WTC11 (cell line): ENCODE measurements at regions not wholly inside any gene's neighbourhood (a gene's known extent, or its start where the extent isn't known, plus 50 kb on each side); places are given as distances from the start of the nearest gene placed in this dataset.

Experiments used
- ATAC-seq: fragments of 200-7000 bp; cut with Tn5 transposase; 2 replicates; pipeline ENCODE4 v1.10.0; 2021; ENCODE audit warnings: mild to moderate bottlenecking, moderate library complexity
- CTCF ChIA-PET: fragments of 300-600 bp; sonication (Branson Sonifier 250); formaldehyde crosslinking; loops from one replicate; lab custom pipeline; 2021; ENCODE audit warnings: antibody characterized with exemption; lab: Charles Lee
- POLR2A ChIA-PET: fragments of 350-600 bp; sonication (Branson Sonifier 250); formaldehyde crosslinking; loops from one replicate; lab custom pipeline; 2021; ENCODE audit warnings: antibody characterized with exemption; lab: Charles Lee
- DNase-seq: peaks from one replicate; pipeline ENCODE4 v3.0.0; 2021; ENCODE audit warnings: low spot score
- H3K27ac Mint-ChIP-seq: 2 replicates; pipeline ENCODE4 v1.8.0; 2021; ENCODE audit warnings: mixed read lengths
- H3K27me3 Mint-ChIP-seq: 2 replicates; pipeline ENCODE4 v1.8.0; 2021; ENCODE audit warnings: low read depth, mild to moderate bottlenecking, moderate library complexity, mixed read lengths
- H3K36me3 Mint-ChIP-seq: 2 replicates; pipeline ENCODE4 v1.8.0; 2021; ENCODE audit warnings: mixed read lengths
- H3K4me1 Mint-ChIP-seq: 2 replicates; pipeline ENCODE4 v1.8.0; 2022; ENCODE audit warnings: mixed read lengths
- H3K4me3 Mint-ChIP-seq: 2 replicates; pipeline ENCODE4 v1.8.0; 2021; ENCODE audit warnings: mild to moderate bottlenecking, moderate library complexity, mixed read lengths
- H3K9me3 Mint-ChIP-seq: 2 replicates; pipeline ENCODE4 v1.8.0; 2021; ENCODE audit warnings: mixed read lengths
- ELF4 ChIP-seq: sonication (generic); formaldehyde crosslinking; IDR thresholded peaks from 2 replicates; pipeline ENCODE4 v1.8.1; 2022; ENCODE audit warnings: low read depth, mild to moderate bottlenecking, moderate library complexity, missing genetic modification reagents
- FOXJ3 ChIP-seq: sonication (generic); formaldehyde crosslinking; IDR thresholded peaks from 2 replicates; pipeline ENCODE4 v1.9.0; 2021; ENCODE audit warnings: missing genetic modification reagents, mild to moderate bottlenecking, borderline replicate concordance
- HMGA2 ChIP-seq: fragments of 250-450 bp; sonication (Bioruptor Pico); IDR thresholded peaks from 2 replicates; pipeline ENCODE4 v1.4.0; 2021; ENCODE audit warnings: mild to moderate bottlenecking, moderate library complexity
- JUN ChIP-seq: sonication (generic); formaldehyde crosslinking; IDR thresholded peaks from 2 replicates; pipeline ENCODE4 v1.8.0; 2023; ENCODE audit warnings: mild to moderate bottlenecking, missing genetic modification reagents
- NR2C2 ChIP-seq: sonication (generic); formaldehyde crosslinking; IDR thresholded peaks from 2 replicates; pipeline ENCODE4 v1.8.0; 2022; ENCODE audit warnings: mild to moderate bottlenecking, missing genetic modification reagents
- PRRX2 ChIP-seq: fragments of 250-450 bp; sonication (Bioruptor Pico); IDR thresholded peaks from 2 replicates; pipeline ENCODE4 v1.8.0; 2021; ENCODE audit warnings: mild to moderate bottlenecking
- SMAD4 ChIP-seq: sonication (generic); formaldehyde crosslinking; IDR thresholded peaks from 2 replicates; pipeline ENCODE4 v1.8.0; 2022; ENCODE audit warnings: mild to moderate bottlenecking, missing genetic modification reagents
- SOX15 ChIP-seq: fragments of 250-450 bp; sonication (Bioruptor Pico); IDR thresholded peaks from 2 replicates; pipeline ENCODE4 v1.9.0; 2021; ENCODE audit warnings: mild to moderate bottlenecking
- TCF7 ChIP-seq: sonication (generic); formaldehyde crosslinking; IDR thresholded peaks from 2 replicates; pipeline ENCODE4 v1.8.0; 2022; ENCODE audit warnings: mild to moderate bottlenecking, low read depth, missing genetic modification reagents, moderate library complexity
- TEAD4 ChIP-seq: sonication (generic); formaldehyde crosslinking; IDR thresholded peaks from 2 replicates; pipeline ENCODE4 v1.8.0; 2022; ENCODE audit warnings: mild to moderate bottlenecking, missing genetic modification reagents
- ZNF121 ChIP-seq: sonication (generic); formaldehyde crosslinking; IDR thresholded peaks from 2 replicates; pipeline ENCODE4 v1.8.0; 2023; ENCODE audit warnings: missing genetic modification reagents
- TF ChIP-seq, protein P1 (sequence below): fragments of 250-450 bp; sonication (Bioruptor Pico); IDR thresholded peaks from 2 replicates; pipeline ENCODE4 v1.9.0; 2021; ENCODE audit warnings: moderate library complexity, mild to moderate bottlenecking, inconsistent platforms, borderline replicate concordance
- TF ChIP-seq, protein P2 (sequence below): sonication (generic); formaldehyde crosslinking; IDR thresholded peaks from 2 replicates; pipeline ENCODE4 v1.8.0; 2022; ENCODE audit warnings: mild to moderate bottlenecking, missing genetic modification reagents
- TF ChIP-seq, protein P3 (sequence below): fragments of 200-600 bp; IDR thresholded peaks from 2 replicates; pipeline ENCODE4 v1.8.0; 2022; ENCODE audit warnings: antibody characterized with exemption
- TF ChIP-seq, protein P4 (sequence below): sonication (generic); formaldehyde crosslinking; IDR thresholded peaks from 2 replicates; pipeline ENCODE4 v1.8.1; 2022; ENCODE audit warnings: low read depth, mild to moderate bottlenecking, moderate library complexity, missing genetic modification reagents, borderline replicate concordance
- TF ChIP-seq, protein P5 (sequence below): sonication (generic); formaldehyde crosslinking; IDR thresholded peaks from 2 replicates; pipeline ENCODE4 v1.8.1; 2022; ENCODE audit warnings: mild to moderate bottlenecking, moderate library complexity, missing genetic modification reagents
- TF ChIP-seq, protein P6 (sequence below): sonication (generic); formaldehyde crosslinking; IDR thresholded peaks from 2 replicates; pipeline ENCODE4 v1.8.0; 2023; ENCODE audit warnings: missing genetic modification reagents
- TF ChIP-seq, protein P7 (sequence below): fragments of 250-450 bp; sonication (Bioruptor Pico); IDR thresholded peaks from 2 replicates; pipeline ENCODE4 v1.8.0; 2021; ENCODE audit warnings: mild to moderate bottlenecking
- TF ChIP-seq, protein P8 (sequence below): fragments of 250-450 bp; sonication (Bioruptor Pico); IDR thresholded peaks from 2 replicates; pipeline ENCODE4 v1.9.0; 2021; ENCODE audit warnings: mild to moderate bottlenecking
- TF ChIP-seq, protein P9 (sequence below): sonication (generic); formaldehyde crosslinking; IDR thresholded peaks from 2 replicates; pipeline ENCODE4 v1.8.0; 2022; ENCODE audit warnings: mild to moderate bottlenecking, missing genetic modification reagents
- TF ChIP-seq, protein P10 (sequence below): sonication (generic); formaldehyde crosslinking; IDR thresholded peaks from 2 replicates; pipeline ENCODE4 v1.8.1; 2023; ENCODE audit warnings: mild to moderate bottlenecking, missing genetic modification reagents, borderline replicate concordance

DNA sequence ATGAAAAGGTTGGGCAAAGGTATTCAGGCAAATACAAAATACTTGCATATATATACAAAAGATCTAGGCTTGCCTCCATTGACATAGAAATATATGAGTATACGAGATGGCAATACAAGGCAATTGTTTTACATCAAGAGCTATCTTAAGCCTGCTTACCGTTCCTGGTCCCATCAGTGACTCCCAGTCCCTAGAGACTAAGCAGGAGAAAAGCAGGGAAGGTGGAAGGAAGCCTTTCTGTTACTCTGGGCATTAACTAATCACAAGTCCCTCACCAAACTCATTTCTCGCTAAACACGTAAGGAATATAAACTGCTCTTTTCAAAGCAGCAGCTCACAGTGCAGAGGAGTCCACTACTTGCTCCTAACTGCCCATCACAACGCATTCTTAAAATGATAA, 125.2 kb downstream of the ZNF608 start (continued):
- TF ChIP-seq TEAD4, result no peak
- no peak for TF ChIP-seq SMAD4 (CRISPR knock-in tag)
- no peak for TF ChIP-seq PRRX2 (CRISPR knock-in tag)
- TF ChIP-seq, protein P1, sequence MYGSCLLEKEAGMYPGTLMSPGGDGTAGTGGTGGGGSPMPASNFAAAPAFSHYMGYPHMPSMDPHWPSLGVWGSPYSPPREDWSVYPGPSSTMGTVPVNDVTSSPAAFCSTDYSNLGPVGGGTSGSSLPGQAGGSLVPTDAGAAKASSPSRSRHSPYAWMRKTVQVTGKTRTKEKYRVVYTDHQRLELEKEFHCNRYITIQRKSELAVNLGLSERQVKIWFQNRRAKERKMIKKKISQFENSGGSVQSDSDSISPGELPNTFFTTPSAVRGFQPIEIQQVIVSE, result no peak
- TF ChIP-seq SOX15 (CRISPR knock-in tag), result no peak
- TF ChIP-seq, protein P2, sequence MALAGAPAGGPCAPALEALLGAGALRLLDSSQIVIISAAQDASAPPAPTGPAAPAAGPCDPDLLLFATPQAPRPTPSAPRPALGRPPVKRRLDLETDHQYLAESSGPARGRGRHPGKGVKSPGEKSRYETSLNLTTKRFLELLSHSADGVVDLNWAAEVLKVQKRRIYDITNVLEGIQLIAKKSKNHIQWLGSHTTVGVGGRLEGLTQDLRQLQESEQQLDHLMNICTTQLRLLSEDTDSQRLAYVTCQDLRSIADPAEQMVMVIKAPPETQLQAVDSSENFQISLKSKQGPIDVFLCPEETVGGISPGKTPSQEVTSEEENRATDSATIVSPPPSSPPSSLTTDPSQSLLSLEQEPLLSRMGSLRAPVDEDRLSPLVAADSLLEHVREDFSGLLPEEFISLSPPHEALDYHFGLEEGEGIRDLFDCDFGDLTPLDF (CRISPR knock-in tag), result no peak
- TF ChIP-seq, protein P3, sequence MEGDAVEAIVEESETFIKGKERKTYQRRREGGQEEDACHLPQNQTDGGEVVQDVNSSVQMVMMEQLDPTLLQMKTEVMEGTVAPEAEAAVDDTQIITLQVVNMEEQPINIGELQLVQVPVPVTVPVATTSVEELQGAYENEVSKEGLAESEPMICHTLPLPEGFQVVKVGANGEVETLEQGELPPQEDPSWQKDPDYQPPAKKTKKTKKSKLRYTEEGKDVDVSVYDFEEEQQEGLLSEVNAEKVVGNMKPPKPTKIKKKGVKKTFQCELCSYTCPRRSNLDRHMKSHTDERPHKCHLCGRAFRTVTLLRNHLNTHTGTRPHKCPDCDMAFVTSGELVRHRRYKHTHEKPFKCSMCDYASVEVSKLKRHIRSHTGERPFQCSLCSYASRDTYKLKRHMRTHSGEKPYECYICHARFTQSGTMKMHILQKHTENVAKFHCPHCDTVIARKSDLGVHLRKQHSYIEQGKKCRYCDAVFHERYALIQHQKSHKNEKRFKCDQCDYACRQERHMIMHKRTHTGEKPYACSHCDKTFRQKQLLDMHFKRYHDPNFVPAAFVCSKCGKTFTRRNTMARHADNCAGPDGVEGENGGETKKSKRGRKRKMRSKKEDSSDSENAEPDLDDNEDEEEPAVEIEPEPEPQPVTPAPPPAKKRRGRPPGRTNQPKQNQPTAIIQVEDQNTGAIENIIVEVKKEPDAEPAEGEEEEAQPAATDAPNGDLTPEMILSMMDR, result no peak
- no peak for TF ChIP-seq FOXJ3
- TF ChIP-seq, protein P4, sequence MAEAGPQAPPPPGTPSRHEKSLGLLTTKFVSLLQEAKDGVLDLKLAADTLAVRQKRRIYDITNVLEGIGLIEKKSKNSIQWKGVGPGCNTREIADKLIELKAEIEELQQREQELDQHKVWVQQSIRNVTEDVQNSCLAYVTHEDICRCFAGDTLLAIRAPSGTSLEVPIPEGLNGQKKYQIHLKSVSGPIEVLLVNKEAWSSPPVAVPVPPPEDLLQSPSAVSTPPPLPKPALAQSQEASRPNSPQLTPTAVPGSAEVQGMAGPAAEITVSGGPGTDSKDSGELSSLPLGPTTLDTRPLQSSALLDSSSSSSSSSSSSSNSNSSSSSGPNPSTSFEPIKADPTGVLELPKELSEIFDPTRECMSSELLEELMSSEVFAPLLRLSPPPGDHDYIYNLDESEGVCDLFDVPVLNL (CRISPR knock-in tag), result no peak
- TF ChIP-seq, protein P5, sequence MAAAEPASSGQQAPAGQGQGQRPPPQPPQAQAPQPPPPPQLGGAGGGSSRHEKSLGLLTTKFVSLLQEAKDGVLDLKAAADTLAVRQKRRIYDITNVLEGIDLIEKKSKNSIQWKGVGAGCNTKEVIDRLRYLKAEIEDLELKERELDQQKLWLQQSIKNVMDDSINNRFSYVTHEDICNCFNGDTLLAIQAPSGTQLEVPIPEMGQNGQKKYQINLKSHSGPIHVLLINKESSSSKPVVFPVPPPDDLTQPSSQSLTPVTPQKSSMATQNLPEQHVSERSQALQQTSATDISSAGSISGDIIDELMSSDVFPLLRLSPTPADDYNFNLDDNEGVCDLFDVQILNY, result no peak

DNA sequence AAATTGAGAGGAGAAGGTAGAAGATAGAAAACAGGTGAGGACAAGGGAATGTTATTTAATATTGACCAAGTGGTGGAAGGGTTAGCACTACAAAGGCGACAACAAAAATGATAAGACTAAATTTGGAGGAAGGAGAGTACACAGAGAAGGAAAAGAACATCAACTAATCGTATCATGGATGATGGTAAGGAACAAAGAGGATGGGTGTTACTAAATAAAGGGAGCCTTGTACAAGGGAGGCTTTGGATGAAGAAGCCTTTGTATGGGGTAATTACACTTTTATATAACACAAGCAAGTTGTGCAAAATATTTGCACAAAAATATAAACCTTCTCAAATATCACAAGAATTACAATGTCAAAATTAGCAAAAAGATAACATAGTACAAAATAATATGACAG, 125.7 kb downstream of the ZNF608 start:
- Mint-ChIP-seq H3K4me3 (no peak overlapping the region), H3K4me1 (peaks cover 14% of the 10 kb centered on the region), H3K27me3 (no peaks in the 10 kb centered on the region), H3K27ac (no peak overlapping the region), H3K36me3 (no peaks in the 10 kb centered on the region), H3K9me3 (no peaks in the 10 kb centered on the region)
- TF ChIP-seq, protein P1, result no peak
- TF ChIP-seq JUN (CRISPR knock-in tag), result no peak
- TF ChIP-seq, protein P6, sequence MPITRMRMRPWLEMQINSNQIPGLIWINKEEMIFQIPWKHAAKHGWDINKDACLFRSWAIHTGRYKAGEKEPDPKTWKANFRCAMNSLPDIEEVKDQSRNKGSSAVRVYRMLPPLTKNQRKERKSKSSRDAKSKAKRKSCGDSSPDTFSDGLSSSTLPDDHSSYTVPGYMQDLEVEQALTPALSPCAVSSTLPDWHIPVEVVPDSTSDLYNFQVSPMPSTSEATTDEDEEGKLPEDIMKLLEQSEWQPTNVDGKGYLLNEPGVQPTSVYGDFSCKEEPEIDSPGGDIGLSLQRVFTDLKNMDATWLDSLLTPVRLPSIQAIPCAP (CRISPR knock-in tag), result no peak
- TF ChIP-seq TCF7, result no peak
- TF ChIP-seq ELF4 (CRISPR knock-in tag), result no peak
- no peak for TF ChIP-seq HMGA2 (CRISPR knock-in tag)
- TF ChIP-seq, protein P7, sequence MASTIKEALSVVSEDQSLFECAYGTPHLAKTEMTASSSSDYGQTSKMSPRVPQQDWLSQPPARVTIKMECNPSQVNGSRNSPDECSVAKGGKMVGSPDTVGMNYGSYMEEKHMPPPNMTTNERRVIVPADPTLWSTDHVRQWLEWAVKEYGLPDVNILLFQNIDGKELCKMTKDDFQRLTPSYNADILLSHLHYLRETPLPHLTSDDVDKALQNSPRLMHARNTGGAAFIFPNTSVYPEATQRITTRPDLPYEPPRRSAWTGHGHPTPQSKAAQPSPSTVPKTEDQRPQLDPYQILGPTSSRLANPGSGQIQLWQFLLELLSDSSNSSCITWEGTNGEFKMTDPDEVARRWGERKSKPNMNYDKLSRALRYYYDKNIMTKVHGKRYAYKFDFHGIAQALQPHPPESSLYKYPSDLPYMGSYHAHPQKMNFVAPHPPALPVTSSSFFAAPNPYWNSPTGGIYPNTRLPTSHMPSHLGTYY (CRISPR knock-in tag), result no peak
- no peak for TF ChIP-seq NR2C2
- TF ChIP-seq, protein P8, sequence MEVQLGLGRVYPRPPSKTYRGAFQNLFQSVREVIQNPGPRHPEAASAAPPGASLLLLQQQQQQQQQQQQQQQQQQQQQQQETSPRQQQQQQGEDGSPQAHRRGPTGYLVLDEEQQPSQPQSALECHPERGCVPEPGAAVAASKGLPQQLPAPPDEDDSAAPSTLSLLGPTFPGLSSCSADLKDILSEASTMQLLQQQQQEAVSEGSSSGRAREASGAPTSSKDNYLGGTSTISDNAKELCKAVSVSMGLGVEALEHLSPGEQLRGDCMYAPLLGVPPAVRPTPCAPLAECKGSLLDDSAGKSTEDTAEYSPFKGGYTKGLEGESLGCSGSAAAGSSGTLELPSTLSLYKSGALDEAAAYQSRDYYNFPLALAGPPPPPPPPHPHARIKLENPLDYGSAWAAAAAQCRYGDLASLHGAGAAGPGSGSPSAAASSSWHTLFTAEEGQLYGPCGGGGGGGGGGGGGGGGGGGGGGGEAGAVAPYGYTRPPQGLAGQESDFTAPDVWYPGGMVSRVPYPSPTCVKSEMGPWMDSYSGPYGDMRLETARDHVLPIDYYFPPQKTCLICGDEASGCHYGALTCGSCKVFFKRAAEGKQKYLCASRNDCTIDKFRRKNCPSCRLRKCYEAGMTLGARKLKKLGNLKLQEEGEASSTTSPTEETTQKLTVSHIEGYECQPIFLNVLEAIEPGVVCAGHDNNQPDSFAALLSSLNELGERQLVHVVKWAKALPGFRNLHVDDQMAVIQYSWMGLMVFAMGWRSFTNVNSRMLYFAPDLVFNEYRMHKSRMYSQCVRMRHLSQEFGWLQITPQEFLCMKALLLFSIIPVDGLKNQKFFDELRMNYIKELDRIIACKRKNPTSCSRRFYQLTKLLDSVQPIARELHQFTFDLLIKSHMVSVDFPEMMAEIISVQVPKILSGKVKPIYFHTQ (CRISPR knock-in tag), result no peak
- TF ChIP-seq, protein P9, sequence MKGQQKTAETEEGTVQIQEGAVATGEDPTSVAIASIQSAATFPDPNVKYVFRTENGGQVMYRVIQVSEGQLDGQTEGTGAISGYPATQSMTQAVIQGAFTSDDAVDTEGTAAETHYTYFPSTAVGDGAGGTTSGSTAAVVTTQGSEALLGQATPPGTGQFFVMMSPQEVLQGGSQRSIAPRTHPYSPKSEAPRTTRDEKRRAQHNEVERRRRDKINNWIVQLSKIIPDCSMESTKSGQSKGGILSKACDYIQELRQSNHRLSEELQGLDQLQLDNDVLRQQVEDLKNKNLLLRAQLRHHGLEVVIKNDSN (CRISPR knock-in tag), result no peak
- TF ChIP-seq PRRX2 (CRISPR knock-in tag), result no peak
- TF ChIP-seq ZNF121 (CRISPR knock-in tag), result no peak
- TF ChIP-seq, protein P10, sequence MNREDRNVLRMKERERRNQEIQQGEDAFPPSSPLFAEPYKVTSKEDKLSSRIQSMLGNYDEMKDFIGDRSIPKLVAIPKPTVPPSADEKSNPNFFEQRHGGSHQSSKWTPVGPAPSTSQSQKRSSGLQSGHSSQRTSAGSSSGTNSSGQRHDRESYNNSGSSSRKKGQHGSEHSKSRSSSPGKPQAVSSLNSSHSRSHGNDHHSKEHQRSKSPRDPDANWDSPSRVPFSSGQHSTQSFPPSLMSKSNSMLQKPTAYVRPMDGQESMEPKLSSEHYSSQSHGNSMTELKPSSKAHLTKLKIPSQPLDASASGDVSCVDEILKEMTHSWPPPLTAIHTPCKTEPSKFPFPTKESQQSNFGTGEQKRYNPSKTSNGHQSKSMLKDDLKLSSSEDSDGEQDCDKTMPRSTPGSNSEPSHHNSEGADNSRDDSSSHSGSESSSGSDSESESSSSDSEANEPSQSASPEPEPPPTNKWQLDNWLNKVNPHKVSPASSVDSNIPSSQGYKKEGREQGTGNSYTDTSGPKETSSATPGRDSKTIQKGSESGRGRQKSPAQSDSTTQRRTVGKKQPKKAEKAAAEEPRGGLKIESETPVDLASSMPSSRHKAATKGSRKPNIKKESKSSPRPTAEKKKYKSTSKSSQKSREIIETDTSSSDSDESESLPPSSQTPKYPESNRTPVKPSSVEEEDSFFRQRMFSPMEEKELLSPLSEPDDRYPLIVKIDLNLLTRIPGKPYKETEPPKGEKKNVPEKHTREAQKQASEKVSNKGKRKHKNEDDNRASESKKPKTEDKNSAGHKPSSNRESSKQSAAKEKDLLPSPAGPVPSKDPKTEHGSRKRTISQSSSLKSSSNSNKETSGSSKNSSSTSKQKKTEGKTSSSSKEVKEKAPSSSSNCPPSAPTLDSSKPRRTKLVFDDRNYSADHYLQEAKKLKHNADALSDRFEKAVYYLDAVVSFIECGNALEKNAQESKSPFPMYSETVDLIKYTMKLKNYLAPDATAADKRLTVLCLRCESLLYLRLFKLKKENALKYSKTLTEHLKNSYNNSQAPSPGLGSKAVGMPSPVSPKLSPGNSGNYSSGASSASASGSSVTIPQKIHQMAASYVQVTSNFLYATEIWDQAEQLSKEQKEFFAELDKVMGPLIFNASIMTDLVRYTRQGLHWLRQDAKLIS (CRISPR knock-in tag), result no peak
- DNase-seq, result no peak
- POLR2A ChIA-PET, result interaction anchor here (0.6 kb wide), 1 partner anchor 49 kb away, joined by 3 read pairs; no protein-coding TSS in a partner anchor
- ATAC-seq, result no peak
- CTCF ChIA-PET, result interaction anchor here (0.6 kb wide), 1 partner anchor 137 kb away, joined by 3 read pairs; no protein-coding TSS in a partner anchor
